GM21526 (cell line): ENCODE measurements at regions not wholly inside any gene's neighbourhood (a gene's known extent, or its start where the extent isn't known, plus 50 kb on each side); places are given as distances from the start of the nearest gene placed in this dataset.

Experiments
- ATAC-seq: cut with Tn5 transposase; IDR thresholded peaks from one replicate; pipeline ENCODE4 v1.9.1; 2021; ENCODE audit warnings: moderate library complexity; ENCODE audit not compliant: unreplicated experiment, low FRiP score

DNA sequence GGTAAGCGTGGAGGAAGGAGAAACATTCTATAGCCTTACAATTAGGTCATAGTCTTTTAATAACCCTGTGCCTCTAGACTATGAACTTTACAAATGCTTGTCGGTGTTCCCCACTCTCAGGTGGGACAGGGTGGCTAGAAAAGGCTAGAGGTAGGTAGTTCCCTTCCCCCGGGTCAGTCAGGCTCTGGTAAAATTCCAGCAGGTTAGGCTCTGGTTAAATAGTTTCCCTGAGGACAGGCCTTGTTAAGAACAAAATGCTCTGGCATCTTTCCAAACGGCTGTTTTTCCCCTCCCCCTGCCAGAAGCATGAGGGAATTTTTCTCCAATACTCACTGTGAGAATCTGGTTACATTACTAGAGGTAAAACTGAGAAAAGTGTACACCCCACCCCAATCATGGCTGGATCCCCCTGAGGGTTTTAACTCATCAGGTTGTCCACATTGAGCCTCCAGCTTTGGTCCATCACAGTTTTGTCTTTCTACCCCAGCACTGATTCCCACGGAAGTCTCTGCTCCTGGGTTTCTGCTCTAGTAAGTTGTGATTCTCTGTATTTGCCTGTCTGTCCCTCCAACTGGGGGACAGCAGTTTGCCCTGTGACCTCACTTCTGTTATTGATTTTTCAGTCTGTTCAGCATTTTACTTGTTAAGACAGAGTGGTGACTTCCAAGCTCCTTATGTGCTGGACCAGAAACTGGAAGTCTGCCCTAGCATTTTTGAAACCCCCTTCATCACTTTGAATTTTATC, 84.7 kb upstream of the ADGRF1 start:
- no peak for ATAC-seq

DNA sequence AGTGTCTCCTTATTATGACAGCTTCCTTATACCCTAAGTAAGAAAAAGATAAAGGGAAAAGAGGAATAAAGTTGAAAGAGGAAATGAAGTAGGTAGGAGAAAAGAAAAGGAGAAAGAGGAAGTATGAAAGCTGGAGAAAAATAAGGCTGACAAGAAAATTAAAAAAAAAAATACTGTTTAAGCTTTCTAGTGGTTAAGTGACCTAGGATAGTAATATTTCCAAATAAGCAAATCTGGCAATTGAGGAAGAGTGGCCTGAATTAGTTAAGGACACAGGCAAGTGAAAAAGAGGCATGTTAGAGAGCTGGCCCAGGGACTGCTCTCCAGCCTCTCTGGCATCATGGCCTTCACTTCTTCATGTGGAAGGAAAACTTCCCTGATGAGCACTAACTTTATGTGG, 76.5 kb upstream of the ADGRF1 start:
- ATAC-seq = no peak

DNA sequence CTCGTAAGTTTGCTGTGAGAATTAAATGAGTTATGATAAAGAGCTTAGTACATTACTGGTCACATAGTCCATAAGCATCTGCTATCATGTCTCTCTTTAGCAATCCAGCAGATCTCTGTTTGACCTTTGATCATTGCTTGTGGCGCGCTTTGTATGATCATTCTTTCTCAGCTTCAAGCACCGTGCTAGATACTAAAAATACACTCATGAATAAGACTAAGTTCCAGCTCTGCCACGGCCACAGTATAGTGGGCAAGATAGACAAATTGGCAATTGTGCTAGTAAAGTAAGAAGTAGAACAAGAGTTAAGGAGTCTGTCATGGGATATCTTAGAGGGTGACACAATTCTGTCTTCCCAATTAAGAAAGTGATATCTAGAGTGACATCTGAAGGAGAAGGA, 75.2 kb upstream of the ADGRF1 start:
- no peak for ATAC-seq

DNA sequence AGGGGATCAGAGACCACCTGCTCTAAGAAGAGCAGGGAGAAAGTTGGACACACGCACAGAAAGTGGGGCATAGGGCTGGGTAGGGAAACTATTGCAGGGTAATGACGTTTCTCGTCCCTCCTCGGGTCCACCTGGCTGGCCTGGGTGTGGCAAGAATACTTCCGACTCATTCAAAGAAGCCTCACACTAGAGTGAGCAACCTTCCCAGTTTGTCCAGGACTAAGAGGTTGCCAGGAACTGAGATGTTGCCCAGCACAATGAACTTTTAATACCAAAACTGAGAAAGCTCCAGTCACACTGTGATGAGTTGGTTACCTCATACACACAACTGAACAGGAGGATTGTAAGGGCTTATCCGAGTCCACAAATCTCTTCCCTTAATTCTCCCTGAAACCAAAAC, 74.5 kb upstream of the ADGRF1 start:
- ATAC-seq = no peak

DNA sequence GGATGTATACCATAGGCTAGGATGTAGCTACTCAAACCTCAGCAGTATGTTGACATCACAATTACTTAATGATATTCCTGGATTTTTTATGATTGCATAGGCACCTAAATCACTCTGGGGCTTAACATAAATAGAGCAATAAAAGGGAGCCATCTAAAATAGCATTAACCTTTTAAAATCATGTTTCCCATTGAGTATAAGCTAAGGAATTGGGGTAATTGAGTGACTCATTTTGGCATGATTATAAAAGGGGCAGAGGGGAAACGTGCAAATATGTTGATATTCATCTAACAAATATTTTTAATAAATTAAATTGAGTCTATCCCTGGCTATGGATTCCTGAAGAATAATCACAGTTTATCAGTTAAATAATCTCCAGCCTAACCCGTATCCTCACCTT, 74.0 kb upstream of the ADGRF1 start:
- ATAC-seq = no peak

DNA sequence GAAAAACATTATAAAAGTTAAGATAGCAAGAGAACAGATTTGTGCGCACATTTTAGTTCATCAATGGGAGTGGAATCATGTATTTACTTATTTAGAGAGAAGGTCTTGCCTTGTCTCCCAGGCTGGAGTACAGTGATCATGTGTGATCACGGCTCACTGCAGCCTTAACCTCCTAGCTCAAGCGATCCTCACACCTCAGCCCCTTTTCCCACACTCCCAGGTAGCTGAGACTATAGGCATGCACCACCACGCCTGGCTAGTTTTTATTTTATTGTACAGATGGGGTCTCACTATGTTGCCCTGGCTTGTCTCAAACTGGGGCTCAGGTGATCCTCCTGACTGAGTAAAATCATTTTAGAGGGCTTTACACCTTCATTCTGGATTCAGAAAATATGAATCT, 72.3 kb upstream of the ADGRF1 start:
- no peak for ATAC-seq

DNA sequence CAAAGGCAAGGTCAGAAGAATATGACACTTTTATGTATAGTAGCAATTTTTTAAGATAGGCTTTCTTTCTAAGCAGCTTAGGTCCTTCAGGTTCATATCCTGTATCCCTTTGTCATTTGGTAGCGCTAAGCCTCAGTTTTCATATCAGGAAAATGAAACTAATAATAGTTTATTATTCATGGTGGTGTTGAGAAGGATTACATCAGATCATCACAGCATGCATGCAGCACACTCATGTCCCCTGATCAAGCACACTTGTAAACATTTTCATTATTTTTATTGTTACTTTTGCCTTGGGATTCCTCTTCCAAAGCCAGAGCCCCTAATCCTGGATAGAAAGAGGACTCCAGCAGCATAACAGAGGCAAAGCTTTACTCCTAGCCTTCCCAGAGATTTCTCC, 70.2 kb upstream of the ADGRF1 start:
- ATAC-seq = no peak

DNA sequence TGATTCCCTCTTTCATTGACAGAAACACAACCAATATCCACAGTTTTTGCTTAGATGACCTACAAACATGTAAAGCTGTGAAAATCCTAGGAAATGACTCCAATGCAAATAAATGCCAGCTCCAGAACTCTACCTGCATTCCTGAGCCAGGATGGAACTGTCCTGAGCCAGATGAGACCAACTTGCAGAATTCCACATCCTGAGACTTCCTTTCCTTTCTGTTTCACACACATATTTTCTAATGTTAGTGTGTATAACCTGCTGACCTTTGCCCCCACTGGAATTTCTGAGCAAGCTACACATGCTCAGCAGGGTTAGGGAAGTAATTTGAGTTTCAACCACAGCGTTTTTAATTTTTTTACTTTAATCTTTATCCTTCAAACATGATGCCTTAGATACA, 69.6 kb upstream of the ADGRF1 start:
- ATAC-seq = no peak

DNA sequence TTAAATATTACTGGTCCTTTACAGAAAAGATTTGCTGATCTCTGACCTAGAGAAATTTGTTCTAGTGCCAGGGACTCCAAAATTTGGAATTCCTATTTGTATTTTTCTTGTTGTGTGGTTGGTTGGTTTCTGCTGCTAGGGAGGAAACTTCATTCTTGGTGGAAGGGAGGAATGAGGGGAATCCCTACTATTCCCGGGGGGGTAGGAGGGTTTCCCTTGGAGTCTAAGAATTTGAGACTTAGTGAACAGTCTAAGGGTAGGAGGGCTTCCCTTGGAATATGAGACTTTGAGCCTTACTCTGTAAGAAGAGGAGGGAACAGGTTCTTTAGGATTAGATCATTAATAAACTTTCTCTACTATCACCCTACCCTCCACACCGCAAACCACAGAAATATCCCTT, 67.1 kb upstream of the ADGRF1 start:
- ATAC-seq = no peak

DNA sequence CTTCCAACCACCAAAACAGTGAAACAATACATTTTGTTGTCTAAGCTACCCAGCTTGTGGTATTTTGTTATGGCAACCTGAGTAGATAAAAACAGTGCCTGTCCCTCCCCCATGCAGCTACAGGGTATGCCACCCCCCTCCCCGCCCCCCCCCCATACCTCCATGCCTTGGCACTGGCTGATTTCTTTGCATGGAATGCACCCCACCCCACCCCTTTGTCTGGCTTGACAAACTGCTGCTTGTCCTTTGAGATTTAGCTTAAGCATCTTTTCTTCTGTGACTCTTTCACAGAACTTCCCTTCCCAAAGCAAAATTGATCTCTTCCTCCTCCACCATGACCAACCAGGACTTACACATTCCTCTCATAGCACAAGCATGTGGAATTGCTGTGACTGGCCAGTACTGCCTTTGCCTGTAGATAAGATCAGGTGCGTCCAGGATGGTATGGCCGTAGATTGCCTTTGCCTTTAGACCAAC, 64.6 kb upstream of the ADGRF1 start:
- no peak for ATAC-seq

DNA sequence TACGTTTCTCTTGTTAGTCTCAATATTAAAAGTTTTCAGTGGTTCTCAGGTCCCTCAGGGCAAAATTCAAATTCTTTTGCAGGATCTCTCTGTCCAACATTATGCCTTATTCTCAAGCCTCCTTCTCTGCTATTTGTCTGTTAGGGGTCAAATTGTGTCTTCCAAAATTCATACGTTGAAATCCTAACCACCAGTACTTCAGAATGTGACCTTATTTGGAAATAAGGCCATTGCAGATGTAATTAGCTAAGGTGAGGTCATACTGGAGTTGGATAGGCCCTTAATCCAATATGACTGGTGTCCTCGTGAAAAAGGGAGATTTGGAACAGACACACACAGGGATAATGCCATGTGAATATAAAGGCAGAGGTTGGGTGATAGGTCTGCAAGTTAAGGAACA, 64.1 kb upstream of the ADGRF1 start:
- no peak for ATAC-seq

DNA sequence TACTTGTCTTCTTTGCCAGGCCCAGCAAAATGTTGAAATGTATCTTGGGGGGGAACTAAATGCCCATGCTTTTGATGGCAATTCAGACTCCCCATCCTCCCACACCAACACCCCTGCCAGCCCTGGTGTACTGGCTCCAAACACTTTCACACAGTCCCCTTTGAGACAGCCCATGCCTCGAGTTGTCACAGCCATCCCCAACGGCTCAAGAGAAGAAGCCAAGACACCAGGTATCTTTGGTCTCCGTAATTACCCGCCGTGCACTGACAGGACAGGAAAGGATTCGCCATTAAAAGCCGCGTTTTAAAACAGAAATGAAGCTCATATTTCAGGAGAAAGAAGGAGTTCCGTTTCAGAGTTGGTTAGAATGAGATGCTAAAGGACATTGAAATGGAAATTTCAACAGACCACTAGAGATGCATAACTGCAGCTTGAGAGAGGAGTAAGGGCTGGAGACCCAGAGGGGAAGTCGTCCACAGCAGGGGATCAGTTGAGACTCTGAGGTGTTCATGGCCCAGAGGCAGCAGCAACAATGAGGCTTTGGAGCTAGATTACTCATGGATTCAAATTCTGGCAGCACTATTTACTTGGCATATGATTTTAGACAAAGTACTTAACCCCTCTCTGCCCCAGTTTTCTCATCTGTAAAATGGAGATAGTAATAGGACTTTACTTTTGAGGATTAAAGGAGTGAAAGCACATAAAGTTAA, 63.5 kb upstream of the ADGRF1 start:
- no peak for ATAC-seq

DNA sequence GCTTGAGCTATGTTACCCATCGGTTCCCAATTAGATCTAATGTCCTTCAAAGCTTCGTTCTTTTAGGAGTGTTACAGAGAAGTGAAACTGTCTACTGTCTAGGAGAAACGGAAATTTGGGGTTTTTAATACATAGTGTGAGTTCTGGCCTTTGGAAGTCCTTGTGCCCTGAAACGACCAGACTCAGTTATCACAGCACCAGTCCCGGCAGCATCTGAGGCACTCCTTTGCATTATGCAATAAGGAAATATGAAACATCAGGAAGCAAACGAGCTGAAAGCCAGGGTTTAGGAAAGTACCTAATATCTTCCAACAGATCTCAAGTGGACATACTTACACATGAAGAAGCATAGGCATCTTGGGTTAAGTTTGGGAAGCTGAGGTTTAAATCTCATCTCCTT, 61.8 kb upstream of the ADGRF1 start:
- no peak for ATAC-seq

DNA sequence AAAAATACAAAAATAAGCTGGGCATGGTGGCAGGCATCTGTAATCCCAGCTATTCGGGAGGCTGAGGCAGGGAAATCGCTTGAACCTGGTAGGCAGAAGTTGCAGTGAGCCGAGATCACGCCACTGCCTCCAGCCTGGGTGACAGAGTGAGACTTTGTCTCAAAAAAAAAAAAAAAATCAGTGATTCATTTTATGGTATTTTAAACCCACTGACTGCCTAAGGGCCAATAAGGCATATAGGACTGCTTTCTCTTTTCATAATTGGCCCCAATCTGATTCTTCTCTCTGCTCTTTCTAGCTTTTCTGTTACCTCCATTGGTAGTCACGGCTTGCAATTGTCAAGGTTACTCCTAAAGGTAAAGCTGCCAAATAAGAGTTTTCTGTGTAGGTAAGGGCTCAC, 60.2 kb upstream of the ADGRF1 start:
- ATAC-seq = no peak

DNA sequence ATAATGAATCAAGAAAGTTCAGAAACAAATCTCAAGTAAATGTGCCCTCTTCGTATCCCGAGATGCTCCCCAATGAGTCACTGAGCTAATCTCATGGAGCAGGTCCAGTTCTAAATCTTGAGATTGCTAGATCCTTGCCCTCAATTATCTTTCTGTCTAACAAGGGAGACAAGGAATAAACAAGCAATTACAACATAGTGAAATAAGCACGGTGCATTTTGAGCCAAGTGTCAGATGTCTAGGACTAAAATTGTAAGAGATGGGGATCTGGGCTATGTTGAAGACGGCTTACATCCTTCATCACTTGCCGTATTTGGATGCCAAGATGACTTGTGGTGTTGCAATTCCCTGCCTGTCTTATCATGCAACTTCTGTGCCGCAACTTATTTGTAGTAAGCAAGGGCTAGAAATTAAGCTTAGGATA, 56.5 kb upstream of the ADGRF1 start:
- ATAC-seq = no peak

DNA sequence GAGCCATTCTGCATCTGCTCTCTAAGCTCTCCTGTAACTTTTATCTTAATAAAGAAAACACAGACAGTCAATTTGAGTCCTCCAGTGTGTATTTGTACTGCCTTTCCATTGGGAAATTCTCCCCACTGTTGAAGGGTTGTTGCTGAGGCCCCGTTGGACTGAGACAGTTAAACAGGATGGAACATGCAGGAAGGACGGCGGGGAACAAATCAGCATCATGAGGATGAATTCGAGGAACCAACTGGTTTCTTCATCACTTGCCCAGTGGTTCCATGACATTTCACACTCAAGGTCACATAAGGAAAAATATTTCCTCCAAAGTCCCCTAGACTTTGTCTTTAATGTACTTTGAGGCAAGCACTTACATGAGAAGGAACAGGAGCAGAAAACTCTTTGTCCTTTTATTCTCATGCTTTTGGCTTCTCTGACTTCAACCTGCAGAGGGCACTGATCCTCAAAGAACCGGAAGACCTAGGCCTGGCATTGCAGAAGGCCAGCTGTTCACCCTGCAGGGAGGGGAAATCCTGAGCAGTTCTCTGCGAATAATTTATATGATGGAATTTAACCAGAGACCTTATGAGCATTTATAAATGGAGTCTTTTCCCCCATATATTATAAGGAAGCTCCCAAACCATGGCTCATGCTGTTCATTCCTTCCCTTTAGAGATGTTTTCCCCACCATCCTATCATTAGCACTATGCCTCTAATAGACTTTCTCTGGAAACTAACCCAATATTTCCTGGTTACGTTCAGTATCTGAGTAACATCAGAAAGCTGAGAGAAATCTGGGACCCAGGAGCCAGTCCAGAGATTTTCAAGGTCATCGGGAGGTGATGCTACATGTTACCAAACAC, 55.2 kb upstream of the ADGRF1 start:
- ATAC-seq = peak; percentile 91

DNA sequence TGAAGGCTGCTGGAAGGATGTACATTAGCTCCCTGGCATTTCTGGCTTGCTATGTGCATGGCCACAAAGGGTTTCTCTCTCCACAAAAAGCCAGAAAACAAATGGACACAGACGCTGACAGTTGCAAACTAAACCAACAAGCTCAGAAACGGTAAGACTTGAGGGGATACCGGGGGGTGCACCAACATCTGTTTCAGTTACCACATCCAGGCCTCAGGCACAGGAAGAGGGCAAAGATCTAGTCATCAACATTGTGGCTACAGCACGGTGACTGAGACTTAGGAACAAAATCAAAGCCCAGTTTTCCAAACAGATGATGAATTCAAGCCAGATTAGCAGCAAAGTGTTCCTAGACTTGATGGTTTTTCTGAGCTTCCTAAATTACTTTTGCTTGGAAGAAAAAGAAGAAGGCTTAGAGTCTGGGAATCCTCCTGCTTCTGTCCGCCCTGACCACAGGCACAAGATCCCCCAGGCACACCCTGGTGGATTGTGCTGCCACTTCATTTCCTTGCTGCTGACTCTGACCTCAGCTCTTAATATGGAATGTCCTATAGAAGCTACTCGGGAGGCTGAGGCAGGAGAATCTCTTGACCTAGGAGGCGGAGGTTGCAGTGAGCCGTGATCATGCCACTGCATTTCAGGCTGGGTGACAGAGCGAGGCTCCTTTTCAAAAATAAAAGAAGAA, 54.2 kb upstream of the ADGRF1 start:
- no peak for ATAC-seq

DNA sequence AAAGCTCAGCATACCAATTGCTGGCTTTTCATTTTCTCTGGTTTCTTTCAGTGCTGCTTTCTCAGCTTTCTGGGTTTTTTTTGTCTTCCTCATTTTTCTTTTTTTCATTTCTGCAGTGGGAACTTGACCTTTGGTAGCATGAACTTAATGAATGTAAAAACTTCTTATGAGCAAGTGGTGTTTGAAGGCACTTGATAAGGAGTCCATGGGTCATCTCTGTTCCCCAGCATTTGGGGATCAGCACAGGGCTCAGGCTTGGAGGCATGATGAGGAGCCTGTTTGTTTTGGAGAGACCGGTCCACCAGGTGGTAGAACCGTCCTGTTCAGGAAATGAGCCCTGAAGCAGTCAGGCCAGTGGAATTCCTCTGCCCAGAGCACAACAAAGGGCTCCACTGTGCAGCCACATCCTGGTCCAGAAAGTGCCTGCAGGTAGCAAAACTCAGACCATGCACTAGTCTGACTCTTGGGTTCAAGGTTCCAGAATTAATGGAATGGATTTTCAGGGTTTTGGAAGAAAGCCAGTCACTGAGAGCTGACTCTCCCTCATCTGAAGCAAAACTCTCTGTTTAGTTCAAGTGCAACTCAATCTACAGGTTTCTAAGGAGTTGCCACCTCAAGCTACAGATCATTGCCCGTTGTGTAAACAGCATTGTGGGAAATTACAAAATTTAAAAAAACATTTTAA, 52.3 kb upstream of the ADGRF1 start:
- ATAC-seq = no peak

DNA sequence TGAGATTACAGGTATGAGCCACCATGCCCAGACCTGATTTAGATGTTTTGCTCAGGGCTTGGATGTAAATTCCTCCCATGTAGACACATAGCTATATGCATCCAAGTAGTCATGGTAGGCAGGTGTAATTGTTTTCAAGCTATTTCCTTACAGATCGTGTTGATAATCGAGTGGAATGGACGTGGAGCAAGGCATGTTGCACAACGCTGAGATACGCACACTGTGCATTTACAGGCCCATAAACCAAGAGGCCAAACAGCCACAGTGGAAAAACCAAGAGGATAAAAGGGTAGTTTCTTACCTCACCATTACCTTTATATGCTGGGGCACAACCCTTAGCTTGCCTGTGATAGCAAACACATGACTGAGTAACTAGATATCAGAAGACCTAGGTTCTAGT, 51.0 kb upstream of the ADGRF1 start:
- ATAC-seq = no peak
